ENCODE measurements at regions not wholly inside any gene's neighbourhood (a gene's known extent, or its start where the extent isn't known, plus 50 kb on each side); places are given as distances from the start of the nearest gene placed in this dataset.

DNA sequence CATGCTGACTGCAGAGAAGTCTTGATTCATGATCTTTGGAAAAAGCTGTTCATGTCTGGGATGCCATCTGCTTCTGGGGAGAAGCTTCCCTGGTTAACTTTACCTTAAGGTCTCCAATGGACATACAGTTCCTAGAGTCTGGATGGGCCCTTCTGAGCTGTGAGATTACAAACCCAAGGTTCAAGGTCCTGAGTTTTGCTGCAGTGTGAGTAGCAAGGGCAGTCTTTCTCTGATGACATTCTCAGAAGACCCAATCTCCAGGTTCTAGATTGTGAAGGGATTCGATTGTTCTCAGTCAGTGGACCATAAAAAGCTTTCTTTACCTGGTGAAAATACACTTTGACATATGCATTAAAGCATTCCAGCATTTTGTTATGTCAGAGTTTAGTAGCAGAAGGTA is 179.2 kb downstream of the AASDH start:
- no peak for TF ChIP-seq CTCF (IDR thresholded peaks at IDR 0.05 in 2 of 3, conservative IDR thresholded peaks at IDR 0.05 in 1 of 3; ENCODE audit: borderline replicate concordance in 1 of 3, insufficient read depth in 1 of 3, low read depth in 2 of 3, low read length in 2 of 3)
- TF ChIP-seq ZNF274 (IDR thresholded peaks at IDR 0.05; ENCODE audit: low read depth, low read length), result no peak
- TF ChIP-seq FOSL1 (IDR thresholded peaks at IDR 0.05; ENCODE audit: low read depth), result no peak
- no peak for TF ChIP-seq POLR2A (IDR thresholded peaks at IDR 0.05; ENCODE audit: borderline replicate concordance, extremely low read depth, insufficient read depth, insufficient read length)
- TF ChIP-seq EGR1 (IDR thresholded peaks at IDR 0.05; ENCODE audit: low read depth), result no peak

Measured in HCT116 (cell line).